Activated naive CD4-positive, alpha-beta T cell (primary cell): ENCODE measurements at regions not wholly inside any gene's neighbourhood (a gene's known extent, or its start where the extent isn't known, plus 50 kb on each side); places are given as distances from the start of the nearest gene placed in this dataset.

Experiments
- DNase-seq, 4 experiments: peaks; one replicate each; lab custom pipeline; 2025; lab: John Stamatoyannopoulos, UW

DNA sequence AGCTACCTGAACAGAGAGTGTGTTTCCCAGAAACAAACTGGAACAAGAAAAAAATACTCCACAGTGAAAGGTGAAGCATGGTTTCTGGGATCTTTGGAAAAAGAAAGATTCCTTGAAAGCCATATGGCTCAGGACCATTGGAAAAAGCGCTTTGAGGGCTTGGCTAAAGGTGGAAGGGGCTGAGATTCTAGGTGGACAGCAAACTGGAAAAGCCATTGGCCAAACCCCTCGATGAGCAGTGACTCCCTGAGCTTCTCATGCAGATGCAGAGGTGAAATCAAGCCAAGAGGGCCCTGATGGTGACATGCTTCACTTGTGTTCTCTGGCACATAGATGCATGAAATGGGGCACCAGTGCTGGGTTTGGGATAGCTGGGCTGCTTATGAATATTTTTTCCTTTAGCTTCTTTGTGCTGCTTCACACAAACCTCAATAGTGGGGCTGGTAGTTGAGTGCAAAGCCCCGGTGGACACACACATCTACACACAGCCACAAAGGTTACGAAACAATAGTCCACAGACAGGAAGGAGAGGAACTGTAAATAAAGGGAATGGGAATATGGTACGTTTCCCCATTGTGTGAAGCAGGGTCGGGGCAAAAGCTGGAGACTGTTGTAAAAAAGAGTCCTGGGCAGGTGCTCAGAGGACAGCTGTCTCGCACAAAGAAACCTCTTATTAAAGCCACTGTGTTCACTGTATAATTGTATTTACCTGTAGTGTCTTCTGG, 117.8 kb downstream of the FOXA2 start:
- DNase-seq: no peak

DNA sequence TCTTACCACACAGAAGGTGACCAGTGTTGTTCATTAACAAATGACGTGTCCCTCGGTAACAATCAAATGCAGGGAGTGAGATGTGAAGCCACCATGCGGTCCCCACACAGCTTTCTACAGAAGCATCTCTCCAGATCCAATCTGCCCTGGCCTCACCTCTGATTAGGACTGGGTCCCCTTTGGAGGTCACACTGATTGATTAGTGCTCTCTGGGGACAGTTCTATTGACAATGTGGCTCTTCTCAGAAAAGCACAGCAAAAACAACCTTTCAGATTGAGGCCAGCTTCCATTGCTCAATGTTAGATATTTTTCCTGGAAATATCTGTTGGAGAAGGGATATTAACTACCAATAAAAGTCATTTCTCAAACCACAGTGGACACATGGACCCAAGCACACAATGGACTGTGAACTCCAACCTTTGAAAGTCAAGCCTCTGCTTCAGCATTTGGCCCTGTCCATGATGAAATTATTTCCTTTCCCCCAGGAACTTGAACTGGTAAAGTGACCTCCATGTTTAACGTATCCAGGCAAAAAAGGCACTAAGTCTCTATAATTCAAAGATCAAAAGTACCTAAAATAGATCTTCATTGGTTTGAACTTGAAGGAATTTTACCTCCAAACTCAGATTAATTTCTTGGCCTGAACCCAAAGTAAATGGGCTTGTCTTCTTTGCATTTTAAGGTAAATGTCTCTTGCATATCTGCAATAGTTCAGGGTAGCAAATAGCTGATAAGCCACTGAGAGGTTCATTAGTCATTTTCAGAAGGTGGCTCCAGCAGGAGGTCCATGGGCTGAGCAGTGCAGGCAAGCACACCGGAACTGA, 118.5 kb downstream of the FOXA2 start:
- no peak for DNase-seq

DNA sequence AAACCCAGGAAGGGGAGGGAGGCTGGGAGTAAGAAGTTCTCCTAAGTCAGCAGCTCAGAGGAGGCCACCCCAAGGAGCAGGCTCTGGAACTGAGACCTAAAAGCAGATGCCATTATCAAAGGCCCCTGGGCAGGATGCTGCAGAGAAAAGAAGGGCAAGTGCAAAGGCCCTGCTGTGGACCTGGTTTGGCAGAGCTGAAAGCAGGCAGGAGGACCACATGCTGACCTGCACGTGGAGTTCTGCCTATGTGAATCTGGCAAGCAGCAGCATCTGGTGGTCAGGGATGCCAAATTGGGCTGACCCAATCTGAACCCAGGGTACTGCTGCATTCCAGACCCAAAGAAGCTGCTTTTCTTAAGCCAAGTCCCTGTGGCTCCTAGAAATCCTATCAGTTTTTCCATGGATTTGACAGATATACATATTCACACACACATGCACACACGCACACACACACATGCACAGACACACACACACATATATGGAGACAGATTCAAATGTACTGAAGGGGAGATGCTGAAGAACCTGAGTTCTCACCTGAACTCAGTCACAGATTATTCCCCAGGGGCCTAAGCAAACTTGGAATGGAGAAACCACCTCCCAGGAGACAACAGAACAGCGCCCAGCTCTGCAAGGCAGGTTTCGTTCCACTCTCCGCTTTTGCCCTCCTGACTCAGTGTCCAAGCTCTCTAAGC, 119.9 kb downstream of the FOXA2 start:
- DNase-seq: no peak

- no peak for DNase-seq
Observed at GRCh38 chr20:22462975-22463914, 121.1 kb downstream of the FOXA2 start.

DNA sequence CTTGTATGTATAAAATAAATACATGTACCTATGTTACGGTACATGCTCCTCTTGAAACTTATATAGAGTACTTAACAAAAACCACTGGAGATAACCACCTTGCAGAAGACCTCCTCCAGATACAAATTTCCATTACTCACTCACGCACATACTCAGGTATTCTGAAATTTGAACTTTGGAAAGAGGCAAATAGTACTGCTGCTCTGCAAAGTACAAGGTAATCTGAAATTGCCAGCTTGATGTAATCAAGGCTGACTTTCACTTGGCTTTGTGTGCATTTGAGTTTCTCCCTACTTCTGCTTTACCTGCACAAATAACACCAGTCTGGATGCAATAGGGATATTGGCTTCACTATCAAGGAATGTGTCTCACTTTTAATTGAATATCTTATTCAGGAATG, 123.6 kb downstream of the FOXA2 start:
- no peak for DNase-seq

- DNase-seq: no peak
Observed at GRCh38 chr20:22460231-22460630, 124.1 kb downstream of the FOXA2 start.

- DNase-seq: no peak
Observed at GRCh38 chr20:22459754-22460153, 124.6 kb downstream of the FOXA2 start.

- no peak for DNase-seq
Observed at GRCh38 chr20:22456109-22456508, 128.3 kb downstream of the FOXA2 start.

- DNase-seq: no peak
Observed at GRCh38 chr20:22455259-22455658, 129.1 kb downstream of the FOXA2 start.

DNA sequence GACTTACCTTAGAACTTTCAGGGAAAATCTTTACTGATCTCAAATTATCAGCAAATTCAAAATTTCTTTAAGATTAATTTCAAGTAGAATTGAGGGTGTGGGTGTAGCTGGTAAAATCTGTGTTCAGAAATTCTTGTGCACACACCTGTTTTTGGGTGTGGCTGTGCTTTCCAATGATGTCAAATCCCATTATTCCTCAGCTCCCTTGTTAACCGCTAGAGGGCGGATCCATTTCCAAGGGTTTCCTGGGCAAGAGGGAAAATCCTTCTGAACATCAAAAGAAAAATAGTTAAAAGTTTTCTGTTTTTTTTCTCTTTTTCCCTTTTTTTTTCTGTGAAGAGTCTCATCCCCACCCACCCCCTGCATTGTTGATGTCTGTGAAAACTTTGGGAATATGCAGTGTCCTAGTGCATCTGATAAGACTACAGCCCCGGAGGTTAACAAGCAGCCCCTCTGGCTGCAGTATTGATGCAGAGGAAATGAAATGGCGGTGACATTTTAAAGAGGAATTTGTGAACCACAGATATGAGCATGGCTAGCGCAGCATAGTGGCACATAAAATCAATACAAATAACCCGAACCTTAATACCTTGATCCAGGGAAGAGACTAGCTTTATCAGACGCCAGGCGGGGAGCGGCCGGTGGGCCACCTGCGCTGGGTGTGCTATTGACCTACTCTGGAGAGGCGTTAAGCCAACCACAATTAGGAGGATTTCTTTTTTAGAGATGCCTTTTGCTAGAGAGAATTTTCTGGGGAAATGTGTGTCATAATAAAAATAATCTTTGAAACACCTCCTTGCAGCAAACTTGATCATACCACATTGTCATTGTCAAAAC, 130.9 kb downstream of the FOXA2 start:
- no peak for DNase-seq

DNA sequence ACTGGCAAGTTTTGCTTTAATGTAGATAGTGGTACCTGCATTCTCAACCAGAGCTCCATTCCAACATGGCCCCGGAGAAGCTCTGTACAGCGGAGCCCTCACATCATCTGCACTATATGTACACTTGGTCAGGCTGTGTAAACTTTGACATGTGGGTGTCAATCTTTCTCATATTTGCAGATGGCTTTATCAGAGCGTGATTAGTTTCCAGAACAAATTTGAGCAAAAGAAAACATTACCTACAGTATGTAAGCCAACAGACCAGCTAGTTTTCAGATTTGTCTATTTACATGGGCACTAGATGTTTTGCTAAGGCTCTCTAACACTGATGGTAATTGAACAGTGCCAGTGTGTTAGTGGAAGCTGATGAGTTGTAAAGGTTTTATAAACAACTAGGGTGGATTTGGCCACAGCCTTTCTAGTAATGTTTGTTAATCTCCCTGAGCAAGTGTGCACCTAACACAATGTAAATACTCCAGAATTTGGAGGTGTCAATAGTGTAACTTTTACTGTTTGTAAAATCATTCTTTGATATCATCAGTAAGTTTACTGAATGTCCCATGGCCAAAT, 131.8 kb downstream of the FOXA2 start:
- DNase-seq: no peak

- DNase-seq: no peak
Observed at GRCh38 chr20:22450537-22450936, 133.8 kb downstream of the FOXA2 start.

DNA sequence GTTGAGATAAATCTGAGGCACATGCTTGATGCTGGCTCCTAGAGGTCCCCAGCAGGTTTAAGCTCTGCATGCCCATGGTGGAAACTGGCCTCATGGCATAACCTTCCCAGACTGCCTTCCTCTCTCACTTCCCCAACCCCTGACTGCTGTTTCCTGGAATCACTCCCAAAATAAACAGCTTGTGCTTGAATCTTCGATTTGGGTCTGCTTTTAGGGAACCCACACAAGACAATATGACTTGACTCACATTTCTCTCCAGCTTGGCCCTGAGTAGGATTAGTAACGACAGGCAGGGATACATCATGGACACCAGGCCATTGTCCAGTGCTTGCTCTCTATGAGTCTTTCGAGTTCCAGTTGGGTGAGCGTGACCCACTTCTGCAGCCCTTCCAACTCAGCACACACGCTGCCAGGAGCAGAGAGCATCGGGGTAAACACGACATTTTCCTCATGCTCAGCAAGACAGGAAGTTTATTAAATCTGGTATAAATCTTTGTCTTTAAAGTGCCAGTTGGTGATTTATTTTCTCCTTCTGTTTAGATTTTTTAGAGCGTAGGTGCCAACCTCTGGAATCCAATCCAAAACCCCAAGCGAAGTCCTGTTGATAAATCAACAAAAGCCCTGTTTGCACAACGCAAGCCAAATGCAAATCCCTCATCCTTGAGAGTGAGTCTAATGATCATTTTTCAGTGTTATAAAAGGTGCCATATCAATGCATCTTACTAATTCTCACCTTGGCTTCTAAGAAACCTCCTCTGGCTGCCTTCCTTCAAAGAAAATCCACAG, 135.0 kb downstream of the FOXA2 start:
- DNase-seq: no peak

GRCh38 chr20:22447447-22447778, 137.0 kb downstream of the FOXA2 start:
- DNase-seq: no peak

- DNase-seq: no peak
Observed at GRCh38 chr20:22446613-22447446, 137.5 kb downstream of the FOXA2 start.

DNA sequence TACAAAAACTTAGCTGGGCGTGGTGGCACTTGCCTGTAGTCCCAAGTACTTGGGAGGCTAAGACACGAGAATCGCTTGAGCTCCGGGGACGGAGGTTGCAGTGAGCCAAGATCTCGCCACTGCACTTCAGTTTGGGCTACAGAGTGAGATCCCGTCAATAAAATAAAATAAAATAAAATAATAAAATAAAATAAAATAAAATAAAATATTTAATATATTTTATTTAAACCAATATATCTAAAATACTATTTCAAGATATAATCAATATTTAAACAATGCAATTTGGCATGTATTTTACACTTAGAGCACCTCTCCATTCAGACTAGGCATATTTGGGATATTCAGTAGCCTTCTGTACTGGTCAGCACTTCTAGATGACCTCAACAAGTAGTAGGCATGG, 142.1 kb downstream of the FOXA2 start:
- DNase-seq: no peak

DNA sequence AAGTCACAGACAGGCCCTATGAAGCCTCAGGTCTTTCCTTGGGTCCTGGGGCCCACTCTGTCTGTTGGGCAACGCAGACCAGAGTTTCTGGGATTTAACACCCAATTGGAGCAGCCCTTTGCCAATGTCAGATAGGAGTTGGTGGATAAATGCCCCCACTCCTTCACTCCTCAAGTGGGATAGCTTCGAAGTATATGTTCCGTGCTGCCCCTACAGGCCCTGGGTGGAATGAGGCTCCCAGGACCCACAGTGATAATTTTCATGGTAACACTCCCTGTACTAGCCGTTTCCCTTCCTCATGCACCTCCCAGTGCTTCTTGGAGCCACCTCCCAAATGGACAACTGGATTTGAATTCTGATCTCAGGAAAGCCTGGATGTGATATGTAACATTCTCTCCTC, 145.4 kb downstream of the FOXA2 start:
- DNase-seq: no peak

GRCh38 chr20:22438346-22438745, 146.0 kb downstream of the FOXA2 start:
- no peak for DNase-seq

DNA sequence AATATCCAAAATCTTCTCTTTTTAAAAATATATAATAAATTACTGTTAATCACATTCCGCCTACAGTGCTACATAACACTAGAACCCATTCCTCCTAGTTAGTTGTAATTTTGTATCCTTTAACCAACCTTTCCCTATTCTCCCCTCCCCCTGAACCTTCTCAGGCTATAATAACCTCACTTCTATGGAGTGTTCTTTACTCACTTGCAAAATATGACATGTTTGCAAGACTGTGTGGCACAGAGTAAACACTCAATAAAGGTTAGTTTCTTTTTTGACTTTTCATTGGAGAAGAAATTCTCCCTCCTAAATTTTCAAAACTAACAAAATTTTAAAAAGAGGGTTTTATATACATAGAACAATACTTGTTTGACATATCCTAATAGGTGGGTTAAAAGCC, 147.0 kb downstream of the FOXA2 start:
- no peak for DNase-seq
